ENCODE measurements at regions not wholly inside any gene's neighbourhood (a gene's known extent, or its start where the extent isn't known, plus 50 kb on each side); places are given as distances from the start of the nearest gene placed in this dataset.
"Not testable (repeated sequence)": the region's sequence is repeated elsewhere in the genome, so short reads cannot be mapped to it uniquely, and the experiment has no call there.

GRCh38 chr20:24418731-24419130 is 50.7 kb upstream of the SYNDIG1 start:
- DNase-seq: no peak

GRCh38 chr20:24417485-24417884 is 51.9 kb upstream of the SYNDIG1 start:
- DNase-seq: no peak

- DNase-seq: not testable (repeated sequence)
Observed at GRCh38 chr20:24415444-24415843, 54.0 kb upstream of the SYNDIG1 start.

- no peak for DNase-seq
Observed at GRCh38 chr20:24411834-24412216, 57.6 kb upstream of the SYNDIG1 start.

GRCh38 chr20:24411003-24411833 is 58.2 kb upstream of the SYNDIG1 start:
- peak; percentile 28 for DNase-seq

- no peak for DNase-seq
Observed at GRCh38 chr20:24407151-24407550, 62.3 kb upstream of the SYNDIG1 start.

GRCh38 chr20:24406750-24407149 is 62.7 kb upstream of the SYNDIG1 start:
- DNase-seq: no peak

- no peak for DNase-seq
Observed at GRCh38 chr20:24406251-24406650, 63.2 kb upstream of the SYNDIG1 start.

- no peak for DNase-seq
Observed at GRCh38 chr20:24405810-24406209, 63.6 kb upstream of the SYNDIG1 start.

GRCh38 chr20:24403406-24403805 is 66.0 kb upstream of the SYNDIG1 start:
- no peak for DNase-seq

GRCh38 chr20:24402188-24402587 is 67.2 kb upstream of the SYNDIG1 start:
- no peak for DNase-seq

GRCh38 chr20:24395151-24395550 is 74.3 kb upstream of the SYNDIG1 start:
- no peak for DNase-seq

GRCh38 chr20:24393903-24394302 is 75.5 kb upstream of the SYNDIG1 start:
- DNase-seq: no peak

GRCh38 chr20:24392612-24393011 is 76.8 kb upstream of the SYNDIG1 start:
- no peak for DNase-seq

GRCh38 chr20:24389686-24390085 is 79.7 kb upstream of the SYNDIG1 start:
- no peak for DNase-seq

- DNase-seq: no peak
Observed at GRCh38 chr20:24388828-24389380, 80.5 kb upstream of the SYNDIG1 start.

GRCh38 chr20:24385547-24385946 is 83.9 kb upstream of the SYNDIG1 start:
- no peak for DNase-seq

GRCh38 chr20:24384865-24385264 is 84.6 kb upstream of the SYNDIG1 start:
- DNase-seq: no peak

- DNase-seq: no peak
Observed at GRCh38 chr20:24382743-24383142, 86.7 kb upstream of the SYNDIG1 start.

GRCh38 chr20:24382331-24382730 is 87.1 kb upstream of the SYNDIG1 start:
- DNase-seq: peak; percentile 12

GRCh38 chr20:24381886-24382285 is 87.5 kb upstream of the SYNDIG1 start:
- no peak for DNase-seq

GRCh38 chr20:24379484-24379927 is 89.9 kb upstream of the SYNDIG1 start:
- no peak for DNase-seq

- no peak for DNase-seq
Observed at GRCh38 chr20:24378661-24379483, 90.6 kb upstream of the SYNDIG1 start.
